Hepatocyte (in vitro differentiated cells): ENCODE measurements at regions not wholly inside any gene's neighbourhood (a gene's known extent, or its start where the extent isn't known, plus 50 kb on each side); places are given as distances from the start of the nearest gene placed in this dataset.

Experiments
- EZH2phosphoT487 ChIP-seq: fragments of 200-600 bp; sonication (generic); IDR thresholded peaks from one replicate; pipeline ENCODE4 v1.6.1; 2018; ENCODE audit warnings: antibody characterized with exemption, mild to moderate bottlenecking, low read depth, moderate library complexity; ENCODE audit not compliant: unreplicated experiment, severe bottlenecking
- TF ChIP-seq, protein P1 (sequence below): fragments of 200-600 bp; sonication (generic); IDR thresholded peaks from 2 replicates; pipeline ENCODE4 v1.5.1; 2016; ENCODE audit warnings: antibody characterized with exemption, mild to moderate bottlenecking; ENCODE audit not compliant: poor library complexity

DNA sequence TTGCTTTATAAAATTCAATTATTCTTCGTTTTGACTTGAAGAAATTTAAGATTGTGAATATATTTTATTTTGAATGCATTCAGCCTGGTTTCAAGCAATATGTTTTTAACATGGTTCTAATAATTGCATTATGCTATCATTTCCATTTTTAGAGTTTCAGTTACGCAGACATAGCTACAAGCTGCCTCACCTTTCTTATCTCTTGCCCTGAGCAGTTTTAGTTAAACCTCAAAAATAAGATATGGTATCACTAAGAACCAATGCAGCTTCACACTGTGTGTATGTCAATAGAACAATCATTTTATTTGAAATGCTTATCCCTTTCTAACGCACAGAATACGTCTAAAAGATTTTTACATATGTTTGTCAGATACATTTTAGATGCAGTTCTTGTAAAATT is 632.6 kb upstream of the KCND2 start:
- no peak for TF ChIP-seq EZH2phosphoT487
- TF ChIP-seq, protein P1, sequence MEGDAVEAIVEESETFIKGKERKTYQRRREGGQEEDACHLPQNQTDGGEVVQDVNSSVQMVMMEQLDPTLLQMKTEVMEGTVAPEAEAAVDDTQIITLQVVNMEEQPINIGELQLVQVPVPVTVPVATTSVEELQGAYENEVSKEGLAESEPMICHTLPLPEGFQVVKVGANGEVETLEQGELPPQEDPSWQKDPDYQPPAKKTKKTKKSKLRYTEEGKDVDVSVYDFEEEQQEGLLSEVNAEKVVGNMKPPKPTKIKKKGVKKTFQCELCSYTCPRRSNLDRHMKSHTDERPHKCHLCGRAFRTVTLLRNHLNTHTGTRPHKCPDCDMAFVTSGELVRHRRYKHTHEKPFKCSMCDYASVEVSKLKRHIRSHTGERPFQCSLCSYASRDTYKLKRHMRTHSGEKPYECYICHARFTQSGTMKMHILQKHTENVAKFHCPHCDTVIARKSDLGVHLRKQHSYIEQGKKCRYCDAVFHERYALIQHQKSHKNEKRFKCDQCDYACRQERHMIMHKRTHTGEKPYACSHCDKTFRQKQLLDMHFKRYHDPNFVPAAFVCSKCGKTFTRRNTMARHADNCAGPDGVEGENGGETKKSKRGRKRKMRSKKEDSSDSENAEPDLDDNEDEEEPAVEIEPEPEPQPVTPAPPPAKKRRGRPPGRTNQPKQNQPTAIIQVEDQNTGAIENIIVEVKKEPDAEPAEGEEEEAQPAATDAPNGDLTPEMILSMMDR, result no peak
